Inflammatory macrophage treated with lipopolysaccharide for 1 hour (primary cell): ENCODE measurements at regions not wholly inside any gene's neighbourhood (a gene's known extent, or its start where the extent isn't known, plus 50 kb on each side); places are given as distances from the start of the nearest gene placed in this dataset.
"Not testable (repeated sequence)": the region's sequence is repeated elsewhere in the genome, so short reads cannot be mapped to it uniquely, and the experiment has no call there.

Source experiments
- DNase-seq, 2 donors: peaks; one replicate each; pipeline ENCODE4 v3.0.0-alpha.2; 2020 to 2022

DNA sequence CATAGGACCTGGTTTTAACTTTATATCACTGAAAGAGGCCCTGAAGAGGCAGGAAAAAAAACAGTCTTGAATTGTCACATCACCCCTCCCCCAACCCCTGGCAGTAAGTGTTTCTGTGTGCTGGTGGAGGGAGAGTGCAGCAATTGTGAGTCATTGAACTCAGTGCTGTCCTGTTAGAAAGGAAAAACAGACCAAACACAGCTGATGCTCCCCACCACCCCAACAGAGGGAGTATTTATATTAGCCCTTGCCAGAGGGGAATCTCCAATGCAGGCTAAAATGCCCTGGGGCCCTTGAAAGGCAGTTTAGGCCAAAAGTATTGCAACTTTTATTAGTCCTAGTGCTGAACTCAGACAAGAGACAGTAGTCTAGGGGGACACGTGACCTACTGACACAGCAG, 197.8 kb upstream of the AGTR2 start:
- no peak for DNase-seq

DNA sequence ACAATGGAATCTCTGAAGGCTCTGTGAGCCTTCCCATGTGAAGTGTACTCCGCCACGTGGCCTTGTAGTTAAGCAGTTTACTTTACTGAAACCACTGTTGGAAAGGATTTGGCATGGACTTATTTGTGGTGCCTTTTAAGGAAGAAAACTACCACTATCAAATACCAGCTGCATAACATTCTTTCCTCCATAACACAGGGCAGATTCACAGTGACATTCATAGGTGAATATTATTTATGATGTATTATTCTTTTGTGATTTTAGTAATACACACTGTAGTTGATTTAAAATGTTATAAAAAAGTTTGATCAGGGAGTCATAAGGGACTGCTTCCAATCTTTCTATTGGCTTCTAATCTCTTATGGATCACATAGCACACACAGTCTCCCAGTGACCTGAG, 192.5 kb upstream of the AGTR2 start:
- no peak for DNase-seq

DNA sequence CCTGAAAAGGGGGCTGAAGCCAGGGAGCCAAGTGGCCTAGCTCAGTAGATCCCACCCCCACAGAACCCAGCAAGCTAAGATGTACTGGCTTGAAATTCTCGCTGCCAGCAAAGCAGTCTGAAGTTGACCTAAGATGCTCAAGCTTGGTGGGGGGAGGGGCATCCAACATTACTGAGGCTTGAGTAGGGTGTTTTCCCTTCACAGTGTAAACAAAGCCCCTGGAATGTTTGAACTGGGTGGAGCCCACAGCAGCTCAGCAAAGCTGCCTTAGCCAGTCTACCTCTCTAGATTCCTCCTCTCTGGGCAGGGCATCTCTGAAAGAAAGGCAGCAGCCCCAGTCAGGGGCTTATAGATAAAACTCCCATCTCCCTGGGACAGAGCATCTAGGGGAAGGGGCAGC, 187.4 kb upstream of the AGTR2 start:
- not testable (repeated sequence) for DNase-seq

DNA sequence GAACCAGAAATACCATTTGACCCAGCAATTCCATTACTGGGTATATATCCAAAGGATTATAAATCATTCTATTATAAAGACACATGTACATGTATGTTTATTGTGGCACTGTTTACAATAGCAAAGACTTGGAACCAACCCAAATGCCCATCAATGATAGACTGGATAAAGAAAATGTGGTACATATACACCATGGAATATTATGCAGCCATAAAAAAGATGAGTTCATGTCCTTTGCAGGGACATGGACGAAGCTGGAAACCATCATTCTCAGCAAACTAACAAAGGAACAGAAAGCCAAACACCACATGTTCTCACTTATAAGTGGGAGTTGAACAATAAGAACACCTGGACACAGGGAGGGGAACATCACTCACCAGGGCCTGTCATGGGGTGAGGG, 183.1 kb upstream of the AGTR2 start:
- DNase-seq: not testable (repeated sequence)

DNA sequence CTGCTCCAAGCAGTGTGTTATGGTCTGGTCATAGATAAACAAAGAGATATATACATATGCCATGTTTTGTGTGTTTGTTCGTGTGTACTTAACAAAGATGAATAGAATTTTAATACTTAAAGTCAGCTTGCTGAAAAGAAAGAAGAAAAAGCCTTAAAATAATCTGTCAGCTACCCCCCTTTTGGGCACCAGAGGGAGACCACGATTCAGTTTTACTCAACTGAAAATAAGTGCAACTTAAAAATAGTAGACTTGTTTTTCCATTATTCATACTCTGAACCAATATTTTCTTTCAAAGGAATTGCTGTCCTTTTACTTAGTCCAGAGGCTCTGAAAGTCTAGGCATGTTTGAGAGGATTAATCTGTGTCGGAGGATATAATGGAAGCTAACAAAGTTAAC, 181.7 kb upstream of the AGTR2 start:
- no peak for DNase-seq

DNA sequence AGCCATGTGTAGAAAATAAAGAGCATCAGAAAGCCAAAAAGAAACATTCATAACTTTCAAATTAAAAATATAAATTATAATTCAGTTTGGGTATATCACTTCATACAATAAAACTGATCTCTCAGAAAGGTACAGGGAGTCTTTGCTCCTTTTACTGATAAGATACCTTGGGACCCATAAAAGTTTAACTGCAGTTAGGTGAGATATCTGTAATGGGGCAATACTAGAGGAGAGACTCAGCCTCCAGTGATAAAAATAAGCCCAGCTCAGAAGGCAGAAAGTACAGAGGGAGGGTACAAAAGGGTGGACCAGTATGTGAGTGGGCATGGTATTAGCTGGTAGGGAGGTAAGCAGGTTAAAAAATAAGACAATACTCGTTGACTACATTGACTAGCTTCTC, 180.9 kb upstream of the AGTR2 start:
- no peak for DNase-seq

DNA sequence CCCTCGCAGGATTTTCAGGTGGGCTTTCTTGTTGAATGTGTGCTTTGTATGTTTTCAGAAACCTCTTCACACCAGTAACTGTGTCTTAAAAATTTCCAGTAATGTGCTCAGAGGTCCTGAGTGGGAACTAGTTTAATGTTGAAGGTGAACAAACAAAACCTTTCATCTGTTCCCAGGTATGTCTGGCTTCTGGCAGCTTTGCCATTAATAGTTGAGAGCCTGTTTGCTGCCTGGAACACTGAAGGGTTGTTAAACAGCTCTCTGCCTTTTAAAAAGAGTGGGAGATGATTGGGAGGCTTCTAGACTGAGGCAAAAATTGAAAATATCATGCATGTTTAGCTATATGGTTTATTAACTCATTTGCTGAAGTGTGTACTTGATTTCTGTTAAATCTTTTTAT, 161.2 kb upstream of the AGTR2 start:
- no peak for DNase-seq

DNA sequence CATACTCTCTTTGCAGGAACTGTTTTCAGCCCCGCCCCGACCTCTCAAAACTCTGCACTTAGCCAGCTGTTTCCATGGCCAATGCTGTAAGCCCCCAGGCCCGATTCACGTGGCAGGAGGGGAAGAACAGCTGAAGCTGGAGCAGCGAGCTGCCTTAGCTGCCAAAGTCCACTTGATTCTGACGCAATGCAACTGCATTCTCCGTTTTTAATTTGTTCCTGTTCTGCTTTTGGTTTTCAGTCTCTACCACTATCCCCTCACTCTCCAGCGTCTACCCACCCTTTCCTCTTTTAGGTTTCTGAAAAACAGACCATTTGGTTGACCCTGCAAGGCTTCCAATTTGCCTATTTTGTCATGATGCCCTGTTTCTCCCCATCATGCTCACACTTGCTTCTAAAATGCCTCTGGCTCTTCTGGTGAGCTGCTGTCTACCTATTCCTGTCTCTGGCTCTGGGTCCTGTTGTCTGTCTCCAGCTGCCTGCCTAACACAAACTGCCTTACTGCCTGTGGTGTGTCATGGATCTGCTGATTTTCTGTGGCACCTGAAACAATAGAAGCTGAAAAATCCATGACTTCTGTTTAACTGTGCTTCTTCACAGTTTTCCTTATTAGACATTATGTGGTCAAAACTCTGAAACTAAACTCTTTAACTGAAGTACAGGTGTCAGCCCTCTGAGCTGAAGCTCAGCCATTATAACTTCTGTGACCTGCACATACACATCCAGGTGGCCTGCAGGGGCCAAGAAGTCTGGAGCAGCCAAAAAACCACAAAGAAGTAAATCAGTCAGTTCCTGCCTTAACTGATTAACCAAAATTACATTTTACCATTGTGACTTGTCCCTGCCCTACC, 160.5 kb upstream of the AGTR2 start:
- peak; percentile 1 for DNase-seq

DNA sequence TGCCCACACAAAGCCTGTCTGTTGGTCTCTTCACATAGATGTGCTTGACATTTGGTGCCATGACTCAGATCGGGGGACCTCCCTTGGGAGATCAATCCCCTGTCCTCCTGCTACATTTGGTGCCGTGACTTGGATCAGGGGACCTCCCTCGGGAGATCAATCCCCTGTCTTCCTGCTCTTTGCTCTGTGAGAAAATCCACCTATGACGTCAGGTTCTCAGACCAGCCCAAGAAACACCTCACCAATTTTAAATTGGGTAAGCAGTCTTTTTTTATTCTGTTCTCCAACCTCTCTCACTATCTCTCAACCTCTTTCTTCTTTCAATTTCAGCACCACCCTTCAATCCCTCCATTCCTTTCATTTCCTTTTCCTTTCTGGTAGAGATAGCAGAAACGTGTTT, 159.6 kb upstream of the AGTR2 start:
- DNase-seq: no peak

DNA sequence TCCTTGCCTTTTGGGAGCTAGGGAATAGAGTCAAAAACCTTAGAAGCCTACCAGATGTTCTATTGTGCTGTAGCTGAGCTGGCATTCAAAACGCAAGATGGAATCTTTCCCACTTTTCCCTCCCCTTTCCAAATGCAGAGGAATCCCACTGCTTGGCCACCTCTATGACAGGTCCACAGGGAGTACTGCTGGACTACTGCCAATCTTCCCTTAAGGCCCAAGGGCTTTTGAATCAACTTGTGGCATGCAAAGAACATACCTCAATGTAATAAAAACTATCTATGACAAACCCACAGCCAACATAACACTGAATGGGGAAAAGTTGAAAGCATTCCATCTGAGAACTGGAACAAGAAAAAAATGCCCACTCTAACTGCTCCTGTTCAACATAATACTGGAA, 139.2 kb upstream of the AGTR2 start:
- DNase-seq: no peak
